BE2C (cell line): ENCODE measurements at regions not wholly inside any gene's neighbourhood (a gene's known extent, or its start where the extent isn't known, plus 50 kb on each side); places are given as distances from the start of the nearest gene placed in this dataset.
"Not testable (repeated sequence)": the region's sequence is repeated elsewhere in the genome, so short reads cannot be mapped to it uniquely, and the experiment has no call there.

Experiments
- DNase-seq: peaks from one replicate; pipeline ENCODE4 v3.0.0-alpha.2; 2020
- H3K27me3 ChIP-seq: fragments of 250-450 bp; sonication (Bioruptor Pico); 2 replicates; pipeline ENCODE4 v1.5.1; 2020; ENCODE audit warnings: mild to moderate bottlenecking
- H3K36me3 ChIP-seq: fragments of 250-450 bp; sonication (Bioruptor Pico); 2 replicates; pipeline ENCODE4 v1.5.1; 2020; ENCODE audit warnings: mild to moderate bottlenecking
- H3K4me1 ChIP-seq: fragments of 250-450 bp; sonication (Bioruptor Pico); 2 replicates; pipeline ENCODE4 v1.5.1; 2020
- H3K4me3 ChIP-seq: 2 replicates; pipeline ENCODE4 v1.5.1; 2011; ENCODE audit warnings: low read depth, low read length
- H3K9me3 ChIP-seq: fragments of 250-450 bp; sonication (Bioruptor Pico); 2 replicates; pipeline ENCODE4 v1.5.1; 2020
- CTCF ChIP-seq: IDR thresholded peaks from 2 replicates; pipeline ENCODE4 v1.5.1; 2012; ENCODE audit warnings: mild to moderate bottlenecking, low read depth, low read length

DNA sequence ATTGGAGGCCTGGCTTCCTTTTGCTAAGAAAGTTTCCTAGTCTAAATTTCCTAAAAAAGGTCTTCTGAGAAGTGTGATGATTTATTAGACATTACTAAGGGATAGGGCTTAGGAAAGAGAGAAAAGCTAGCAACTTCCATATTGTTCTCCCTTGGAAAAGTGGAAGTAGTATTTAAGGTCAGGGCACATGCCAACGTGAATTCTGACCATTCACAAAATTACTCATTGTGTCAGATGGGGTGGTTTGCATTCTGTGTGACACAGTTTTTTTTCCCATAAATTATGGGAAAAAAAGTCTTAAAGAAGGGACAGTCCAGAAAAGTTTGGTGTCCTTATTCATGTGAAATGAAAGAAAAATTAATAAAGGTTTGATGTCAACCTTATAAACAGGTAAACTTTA, 110.0 kb upstream of the ARRDC3 start:
- Histone ChIP-seq H3K36me3 (no peaks in the 10 kb centered on the region), H3K9me3 (no peaks in the 10 kb centered on the region), H3K27me3 (no peaks in the 10 kb centered on the region), H3K4me1 (peaks cover 3% of the 10 kb centered on the region; the same call in 1 of the 2 replicates), H3K4me3 (no peak overlapping the region)
- DNase-seq: no peak
- no peak for TF ChIP-seq CTCF

DNA sequence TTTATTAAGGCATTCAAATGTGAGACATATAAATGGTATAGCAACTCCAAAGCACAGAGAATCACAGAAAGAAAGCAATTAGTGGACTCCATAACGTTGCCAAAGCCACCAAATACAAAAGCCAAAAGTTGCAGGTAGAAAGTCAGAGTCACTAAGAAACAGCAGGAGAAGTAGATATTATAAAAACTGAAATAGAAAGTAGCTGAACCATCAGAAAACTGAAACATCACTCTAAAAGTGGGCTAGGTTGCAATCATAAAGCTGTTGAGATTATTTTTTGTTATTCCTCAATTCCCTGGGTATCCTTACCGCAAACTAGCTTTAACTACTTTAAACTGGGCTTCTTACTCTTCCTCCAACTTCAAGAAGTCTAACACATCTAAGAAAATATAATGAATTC, 108.1 kb upstream of the ARRDC3 start:
- Histone ChIP-seq H3K27me3 (no peaks in the 10 kb centered on the region), H3K9me3 (no peaks in the 10 kb centered on the region), H3K4me1 (peaks cover 3% of the 10 kb centered on the region; the same call in 1 of the 2 replicates), H3K4me3 (no peak overlapping the region), H3K36me3 (no peaks in the 10 kb centered on the region)
- no peak for TF ChIP-seq CTCF
- DNase-seq: no peak

DNA sequence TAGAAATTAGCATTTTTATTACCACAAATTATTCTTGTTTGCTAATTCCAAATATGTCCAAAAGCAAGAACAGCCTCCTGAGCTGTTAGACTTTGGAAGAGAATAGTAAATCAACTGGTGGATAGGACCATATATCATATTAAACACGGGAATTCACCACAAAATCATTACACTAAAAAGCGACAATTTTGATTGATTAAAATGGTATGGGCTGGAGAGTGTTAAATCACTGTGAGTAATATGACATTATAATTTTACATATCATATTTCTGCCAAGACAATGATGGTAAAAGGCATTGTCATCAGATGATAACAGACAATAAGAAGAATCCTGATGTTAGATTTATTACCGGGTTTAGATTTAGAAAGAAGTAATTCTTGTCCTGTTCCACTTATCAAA, 107.2 kb upstream of the ARRDC3 start:
- H3K4me1 ChIP-seq: peaks cover 3% of the 10 kb centered on the region; the same call in 1 of the 2 replicates
- TF ChIP-seq CTCF: no peak
- no peak overlapping the region for H3K4me3 ChIP-seq
- no peak for DNase-seq
- H3K9me3 ChIP-seq: no peaks in the 10 kb centered on the region
- H3K36me3 ChIP-seq: no peaks in the 10 kb centered on the region
- no peaks in the 10 kb centered on the region for H3K27me3 ChIP-seq

DNA sequence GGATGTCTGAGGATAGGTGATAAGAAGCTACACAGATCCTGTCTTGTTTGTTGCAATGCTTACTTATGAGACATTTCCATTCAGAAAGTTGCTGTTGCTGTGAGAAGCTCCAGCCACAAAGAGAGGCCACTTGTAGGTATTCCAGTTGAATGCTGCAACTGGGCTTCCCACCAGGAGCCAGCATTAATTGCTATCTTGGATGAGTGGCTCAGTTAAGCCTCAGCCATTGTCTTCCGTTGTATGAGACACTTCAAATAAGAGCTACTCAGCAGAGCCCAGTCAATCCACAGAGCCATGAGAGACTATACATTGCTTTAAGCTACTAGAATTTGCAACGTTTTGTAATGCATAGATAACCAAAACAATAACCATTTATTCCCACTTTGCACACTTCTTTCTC, 104.3 kb upstream of the ARRDC3 start:
- no peaks in the 10 kb centered on the region for H3K27me3 ChIP-seq
- no peak for TF ChIP-seq CTCF
- H3K4me3 ChIP-seq: no peak overlapping the region
- H3K9me3 ChIP-seq: no peaks in the 10 kb centered on the region
- peaks cover 3% of the 10 kb centered on the region; the same call in 1 of the 2 replicates for H3K4me1 ChIP-seq
- H3K36me3 ChIP-seq: no peaks in the 10 kb centered on the region
- DNase-seq: no peak

DNA sequence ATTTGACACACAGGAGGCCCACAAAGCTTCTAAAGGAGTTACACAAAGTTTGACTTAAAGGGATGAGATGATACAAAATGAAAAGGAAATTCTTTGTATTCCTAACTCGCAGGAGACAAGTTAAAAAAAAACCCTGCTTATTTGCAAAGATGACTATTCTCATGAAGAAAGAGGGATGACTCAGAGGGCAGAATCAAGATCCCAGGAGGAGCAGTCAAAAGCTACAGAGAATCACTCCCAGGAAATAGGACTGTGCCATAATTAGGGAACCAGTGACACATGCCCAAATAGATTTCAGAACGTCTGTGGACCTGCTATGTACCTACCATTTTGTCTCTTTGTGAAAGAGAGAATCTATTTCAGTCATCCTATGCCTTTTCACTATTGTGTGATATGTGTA, 103.5 kb upstream of the ARRDC3 start:
- no peak for DNase-seq
- no peak for TF ChIP-seq CTCF
- Histone ChIP-seq H3K4me3 (no peak overlapping the region), H3K4me1 (peaks cover 3% of the 10 kb centered on the region; the same call in 1 of the 2 replicates), H3K9me3 (no peaks in the 10 kb centered on the region), H3K36me3 (no peaks in the 10 kb centered on the region), H3K27me3 (no peaks in the 10 kb centered on the region)

DNA sequence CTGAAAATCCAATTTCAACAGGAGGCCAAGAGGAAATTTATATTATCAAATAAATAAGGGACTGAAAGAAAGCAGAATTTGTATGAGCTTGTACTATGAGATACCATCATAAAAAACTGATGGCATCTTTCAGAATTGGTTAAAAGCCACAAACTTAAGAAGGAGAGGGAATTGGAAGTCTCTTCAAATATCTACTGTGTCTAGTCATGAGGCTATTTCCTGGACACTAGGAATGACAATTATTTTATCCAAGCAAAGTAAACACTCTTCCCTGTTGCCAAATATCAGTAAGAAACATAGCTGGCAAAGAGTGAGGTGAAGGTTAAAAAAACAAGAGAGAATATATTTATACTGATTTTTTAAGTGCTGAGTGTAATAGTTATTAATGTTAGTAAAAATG, 101.5 kb upstream of the ARRDC3 start:
- Histone ChIP-seq H3K27me3 (no peaks in the 10 kb centered on the region), H3K4me3 (no peak overlapping the region), H3K9me3 (no peaks in the 10 kb centered on the region), H3K4me1 (no peaks in the 10 kb centered on the region), H3K36me3 (no peaks in the 10 kb centered on the region)
- TF ChIP-seq CTCF: no peak
- no peak for DNase-seq

- not testable (repeated sequence) for H3K27me3 ChIP-seq, H3K36me3 ChIP-seq, DNase-seq, H3K9me3 ChIP-seq, H3K4me1 ChIP-seq, H3K4me3 ChIP-seq
Observed at GRCh38 chr5:91479376-91479775, 96.3 kb upstream of the ARRDC3 start.
